GM12864 (cell line): ENCODE measurements at regions not wholly inside any gene's neighbourhood (a gene's known extent, or its start where the extent isn't known, plus 50 kb on each side); places are given as distances from the start of the nearest gene placed in this dataset.
"Not testable (repeated sequence)": the region's sequence is repeated elsewhere in the genome, so short reads cannot be mapped to it uniquely, and the experiment has no call there.

Source experiments
- DNase-seq: peaks from one replicate; pipeline ENCODE4 v3.0.0-alpha.2; 2011; ENCODE audit warnings: low read depth
- H3K4me3 ChIP-seq: 2 replicates; pipeline ENCODE4 v1.5.1; 2011; ENCODE audit warnings: mild to moderate bottlenecking, low read depth, low read length, control low read depth
- TF ChIP-seq, protein P1 (sequence below): IDR thresholded peaks from 2 replicates; pipeline ENCODE4 v1.5.1; 2011; ENCODE audit warnings: low read depth, mild to moderate bottlenecking, moderate library complexity, low read length, control low read depth, inconsistent platforms; ENCODE audit errors: missing control alignments

GRCh38 chr21:36610935-36611334 lies 88.0 kb upstream of the SIM2 start:
- TF ChIP-seq, protein P1, sequence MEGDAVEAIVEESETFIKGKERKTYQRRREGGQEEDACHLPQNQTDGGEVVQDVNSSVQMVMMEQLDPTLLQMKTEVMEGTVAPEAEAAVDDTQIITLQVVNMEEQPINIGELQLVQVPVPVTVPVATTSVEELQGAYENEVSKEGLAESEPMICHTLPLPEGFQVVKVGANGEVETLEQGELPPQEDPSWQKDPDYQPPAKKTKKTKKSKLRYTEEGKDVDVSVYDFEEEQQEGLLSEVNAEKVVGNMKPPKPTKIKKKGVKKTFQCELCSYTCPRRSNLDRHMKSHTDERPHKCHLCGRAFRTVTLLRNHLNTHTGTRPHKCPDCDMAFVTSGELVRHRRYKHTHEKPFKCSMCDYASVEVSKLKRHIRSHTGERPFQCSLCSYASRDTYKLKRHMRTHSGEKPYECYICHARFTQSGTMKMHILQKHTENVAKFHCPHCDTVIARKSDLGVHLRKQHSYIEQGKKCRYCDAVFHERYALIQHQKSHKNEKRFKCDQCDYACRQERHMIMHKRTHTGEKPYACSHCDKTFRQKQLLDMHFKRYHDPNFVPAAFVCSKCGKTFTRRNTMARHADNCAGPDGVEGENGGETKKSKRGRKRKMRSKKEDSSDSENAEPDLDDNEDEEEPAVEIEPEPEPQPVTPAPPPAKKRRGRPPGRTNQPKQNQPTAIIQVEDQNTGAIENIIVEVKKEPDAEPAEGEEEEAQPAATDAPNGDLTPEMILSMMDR, result no peak
- no peak overlapping the region for H3K4me3 ChIP-seq
- DNase-seq, result no peak

DNA sequence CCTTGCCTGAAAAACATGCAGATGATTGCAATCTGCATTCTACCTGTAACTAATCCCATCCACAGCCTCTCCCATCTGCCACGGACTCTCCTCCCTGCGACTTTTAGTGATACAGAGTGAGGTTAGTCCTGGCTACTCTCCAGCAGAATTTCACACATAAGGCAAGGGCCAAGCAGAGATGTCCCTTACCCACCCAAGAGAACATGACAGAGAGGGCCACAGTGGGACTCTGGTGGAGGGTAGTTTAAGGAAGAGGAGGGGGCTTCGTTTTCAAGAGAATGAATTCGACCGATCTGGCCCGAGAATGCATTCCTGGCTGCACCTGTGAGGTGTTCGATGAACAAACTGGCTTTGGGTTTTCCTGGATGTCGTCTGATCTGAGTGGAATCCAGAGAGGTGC lies 87.5 kb upstream of the SIM2 start:
- TF ChIP-seq, protein P1, result no peak
- no peak for DNase-seq
- H3K4me3 ChIP-seq, result no peak overlapping the region

DNA sequence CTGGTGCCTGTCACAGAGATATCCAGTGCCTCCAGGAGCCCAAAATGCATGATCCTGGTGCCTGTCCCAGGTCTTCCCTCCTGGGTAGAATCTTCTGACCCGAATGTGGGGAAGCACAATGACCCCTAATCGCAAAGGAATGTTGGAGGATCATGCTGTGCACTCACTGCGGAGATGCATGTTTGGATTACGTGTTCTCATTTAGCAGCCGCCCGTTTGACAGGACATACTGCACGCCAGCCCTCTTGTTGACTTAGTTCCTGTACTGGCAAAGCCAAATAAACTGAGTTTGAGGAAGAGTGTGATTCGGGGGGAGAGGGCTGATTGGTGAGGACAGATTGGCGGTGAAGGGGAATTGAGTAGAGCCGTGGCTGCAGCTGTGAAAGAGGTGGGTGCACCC lies 85.9 kb upstream of the SIM2 start:
- TF ChIP-seq, protein P1, result no peak
- no peak overlapping the region for H3K4me3 ChIP-seq
- no peak for DNase-seq

DNA sequence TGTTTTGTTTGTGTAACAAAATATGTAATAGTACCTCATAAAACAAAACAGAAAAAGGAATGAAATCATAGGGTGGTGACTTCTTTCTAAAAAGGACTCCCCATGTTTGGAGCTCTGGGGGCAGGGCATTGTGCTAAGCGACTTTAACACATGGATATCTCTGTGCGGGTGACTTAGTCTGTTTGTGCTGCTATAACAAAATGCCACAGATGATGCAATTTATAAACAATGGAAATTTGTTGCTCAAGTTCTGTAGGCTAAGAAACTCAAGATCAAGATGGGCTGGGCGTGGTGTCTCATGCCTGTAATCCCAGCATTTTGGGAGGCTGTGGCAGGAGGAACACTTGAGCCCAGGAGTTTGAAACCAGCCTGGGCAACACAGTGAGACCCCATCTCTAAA lies 85.4 kb upstream of the SIM2 start:
- TF ChIP-seq, protein P1, result no peak
- H3K4me3 ChIP-seq, result no peak overlapping the region
- no peak for DNase-seq

- TF ChIP-seq, protein P1, result no peak
- no peak overlapping the region for H3K4me3 ChIP-seq
- no peak for DNase-seq
These were observed 83.5 kb upstream of the SIM2 start for GRCh38 chr21:36615274-36615964.

GRCh38 chr21:36616773-36617172 lies 82.1 kb upstream of the SIM2 start:
- not testable (repeated sequence) for H3K4me3 ChIP-seq, DNase-seq

DNA sequence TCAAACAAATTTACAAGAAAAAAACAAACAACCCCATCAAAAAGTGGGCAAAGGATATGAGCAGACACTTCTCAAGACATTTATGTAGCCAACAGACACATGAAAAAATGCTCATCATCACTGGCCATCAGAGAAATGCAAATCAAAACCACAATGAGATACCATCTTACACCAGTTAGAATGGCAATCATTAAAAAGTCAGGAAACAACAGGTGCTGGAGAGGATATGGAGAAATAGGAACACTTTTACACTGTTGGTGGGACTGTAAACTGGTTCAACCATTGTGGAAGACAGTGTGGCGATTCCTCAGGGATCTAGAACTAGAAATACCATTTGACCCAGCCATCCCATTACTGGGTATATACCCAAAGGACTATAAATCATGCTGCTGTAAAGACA lies 77.1 kb upstream of the SIM2 start:
- not testable (repeated sequence) for H3K4me3 ChIP-seq, DNase-seq

DNA sequence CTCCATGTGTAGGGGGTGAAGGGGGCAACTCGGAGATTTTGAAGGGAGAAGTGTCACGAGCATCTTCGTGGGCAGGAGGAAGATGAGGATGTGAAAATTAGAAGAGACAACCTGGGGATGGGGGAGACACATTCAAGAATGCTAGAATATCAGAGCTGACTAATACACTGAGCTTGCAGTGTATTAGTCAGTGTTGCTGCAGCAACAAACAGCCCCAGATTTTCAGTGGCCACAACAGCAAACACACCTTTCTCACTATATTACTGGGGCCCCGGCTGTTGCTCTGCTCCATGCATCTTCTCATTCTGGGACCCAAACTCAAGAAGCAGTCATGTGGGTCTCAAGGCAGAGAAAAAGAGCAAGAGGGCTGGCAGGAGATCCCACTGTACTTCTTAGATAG lies 74.8 kb upstream of the SIM2 start:
- TF ChIP-seq, protein P1, result no peak
- no peak for DNase-seq
- no peak overlapping the region for H3K4me3 ChIP-seq
